Naive thymus-derived CD4-positive, alpha-beta T cell (primary cell): ENCODE measurements at regions not wholly inside any gene's neighbourhood (a gene's known extent, or its start where the extent isn't known, plus 50 kb on each side); places are given as distances from the start of the nearest gene placed in this dataset.

Source experiments
- ATAC-seq: fragments of 150-1000 bp; cut with Tn5 transposase; 2 replicates; pipeline ENCODE4 v1.10.0; 2021; ENCODE audit warnings: mild to moderate bottlenecking, moderate library complexity
- CTCF ChIA-PET: fragments of 350-600 bp; sonication (Branson Sonifier 250); formaldehyde crosslinking; loops from one replicate; lab custom pipeline; 2021; ENCODE audit warnings: antibody characterized with exemption; lab: Charles Lee
- POLR2A ChIA-PET: fragments of 350-600 bp; sonication (Branson Sonifier 250); formaldehyde crosslinking; loops from one replicate; lab custom pipeline; 2021; ENCODE audit warnings: antibody characterized with exemption, inconsistent platforms; lab: Charles Lee
- DNase-seq, 9 donors: peaks; one replicate each; pipeline versions ENCODE4 v3.0.0 to v3.0.0-alpha.2; 2020 to 2022; ENCODE audit warnings: mixed read lengths in 1 of 9
- H3K27ac ChIP-seq: one replicate; pipeline ENCODE4 v1.7.0; 2013; ENCODE audit warnings: mild to moderate bottlenecking, low read depth, low read length, moderate library complexity
- H3K27me3 ChIP-seq, 2 donors: one replicate each; pipeline ENCODE4 v1.7.0; 2013; ENCODE audit warnings: low read length in 2 of 2, mild to moderate bottlenecking in 2 of 2, moderate library complexity in 2 of 2; ENCODE audit not compliant: control insufficient read depth in 2 of 2, insufficient read depth in 2 of 2
- H3K36me3 ChIP-seq, 3 experiments: 1 replicate in 2 of 3; 2 replicates in 1 of 3; pipeline ENCODE4 v1.7.0; 2013; ENCODE audit warnings: low read length in 3 of 3, mild to moderate bottlenecking in 3 of 3, moderate library complexity in 1 of 3; ENCODE audit not compliant: insufficient read depth in 3 of 3, control insufficient read depth in 2 of 3
- H3K4me1 ChIP-seq, 2 donors: one replicate each; pipeline ENCODE4 v1.7.0; 2013; ENCODE audit warnings: low read length in 2 of 2, mild to moderate bottlenecking in 2 of 2, moderate library complexity in 1 of 2; ENCODE audit not compliant: control insufficient read depth in 2 of 2, insufficient read depth in 2 of 2
- H3K4me3 ChIP-seq: 2 replicates; pipeline ENCODE4 v1.7.0; 2013; ENCODE audit warnings: mild to moderate bottlenecking, low read length
- H3K9me3 ChIP-seq, 3 experiments: 1 replicate in 2 of 3; 2 replicates in 1 of 3; pipeline ENCODE4 v1.7.0; 2013; ENCODE audit warnings: low read length in 3 of 3; ENCODE audit not compliant: control insufficient read depth in 2 of 3
- H3K27ac Mint-ChIP-seq, 9 donors: one replicate each; pipeline ENCODE4 v1.8.0; 2020 to 2022; ENCODE audit warnings: mixed read lengths in 9 of 9, mild to moderate bottlenecking in 8 of 9, moderate library complexity in 5 of 9, inconsistent platforms in 2 of 9
- H3K27me3 Mint-ChIP-seq, 5 donors: one replicate each; pipeline ENCODE4 v1.8.0; 2021 to 2022; ENCODE audit warnings: mixed read lengths in 5 of 5, mild to moderate bottlenecking in 1 of 5
- H3K36me3 Mint-ChIP-seq, 5 donors: one replicate each; pipeline ENCODE4 v1.8.0; 2020 to 2022; ENCODE audit warnings: mixed read lengths in 5 of 5, mild to moderate bottlenecking in 3 of 5, inconsistent platforms in 1 of 5
- H3K4me1 Mint-ChIP-seq, 7 donors: one replicate each; pipeline ENCODE4 v1.8.0; 2020 to 2022; ENCODE audit warnings: mixed read lengths in 7 of 7, mild to moderate bottlenecking in 3 of 7, inconsistent platforms in 1 of 7
- H3K4me3 Mint-ChIP-seq, 10 donors: one replicate each; pipeline ENCODE4 v1.8.0; 2020 to 2022; ENCODE audit warnings: mild to moderate bottlenecking in 10 of 10, mixed read lengths in 10 of 10, moderate library complexity in 6 of 10, inconsistent platforms in 2 of 10
- H3K9me3 Mint-ChIP-seq, 11 donors: one replicate each; pipeline ENCODE4 v1.8.0; 2020 to 2022; ENCODE audit warnings: mixed read lengths in 11 of 11, mild to moderate bottlenecking in 4 of 11, inconsistent platforms in 1 of 11, moderate library complexity in 1 of 11
- intact Hi-C, 2 donors: fragments of 100-400 bp; cut with micrococcal nuclease; formaldehyde crosslinking; loops; one replicate each; pipeline ENCODE4 v1.15.1; 2023

GRCh38 chr15:29612701-29613100 lies 209.6 kb downstream of the TJP1 start:
- H3K27ac Mint-ChIP-seq: no peak overlapping the region
- H3K36me3 Mint-ChIP-seq: peaks cover 0 to 3% (median 0%) of the 10 kb centered on the region in 5 donors
- H3K27ac ChIP-seq: no peak overlapping the region
- POLR2A ChIA-PET: no interaction called here
- H3K4me1 ChIP-seq: no peaks in the 10 kb centered on the region
- no peak overlapping the region for H3K4me3 ChIP-seq
- intact Hi-C loops: no loop called here
- peaks cover 3 to 46% (median 38%) of the 10 kb centered on the region in 5 donors for H3K27me3 Mint-ChIP-seq
- DNase-seq: no peak
- CTCF ChIA-PET: no interaction called here
- ATAC-seq: no peak
- H3K9me3 ChIP-seq: no peaks in the 10 kb centered on the region
- peaks cover 0 to 4% (median 0%) of the 10 kb centered on the region in 7 donors for H3K4me1 Mint-ChIP-seq
- peaks cover 0 to 4% (median 0%) of the 10 kb centered on the region in 11 donors for H3K9me3 Mint-ChIP-seq
- no peaks in the 10 kb centered on the region for H3K36me3 ChIP-seq
- H3K4me3 Mint-ChIP-seq: no peak overlapping the region
- H3K27me3 ChIP-seq: no peaks in the 10 kb centered on the region

GRCh38 chr15:29612096-29612495 lies 210.2 kb downstream of the TJP1 start:
- peaks cover 3 to 46% (median 41%) of the 10 kb centered on the region in 5 donors for H3K27me3 Mint-ChIP-seq
- no peak for ATAC-seq
- intact Hi-C loops: no loop called here

GRCh38 chr15:29611057-29611456 lies 211.2 kb downstream of the TJP1 start:
- Histone ChIP-seq H3K27me3 (no peaks in the 10 kb centered on the region), H3K36me3 (no peaks in the 10 kb centered on the region), H3K4me1 (no peaks in the 10 kb centered on the region), H3K27ac (no peak overlapping the region), H3K9me3 (no peaks in the 10 kb centered on the region), H3K4me3 (no peak overlapping the region)
- Mint-ChIP-seq H3K4me3 (no peak overlapping the region), H3K36me3 (peaks cover 0 to 3% (median 0%) of the 10 kb centered on the region in 5 donors), H3K9me3 (peaks cover 0 to 6% (median 0%) of the 10 kb centered on the region in 11 donors), H3K27me3 (peaks cover 3 to 46% (median 37%) of the 10 kb centered on the region in 5 donors), H3K27ac (no peak overlapping the region), H3K4me1 (peaks cover 0 to 4% (median 0%) of the 10 kb centered on the region in 7 donors)
- no peak for ATAC-seq
- POLR2A ChIA-PET: no interaction called here
- no peak for DNase-seq
- CTCF ChIA-PET: no interaction called here
- intact Hi-C loops: no loop called here

More at GRCh38 chr15:29612096-29612495, 210.2 kb downstream of the TJP1 start:
- ChIA-PET POLR2A (no interaction called here), CTCF (no interaction called here)
- Mint-ChIP-seq H3K4me3 (no peak overlapping the region), H3K4me1 (peaks cover 0 to 4% (median 0%) of the 10 kb centered on the region in 7 donors), H3K9me3 (peaks cover 0 to 6% (median 0%) of the 10 kb centered on the region in 11 donors), H3K36me3 (peaks cover 0 to 3% (median 0%) of the 10 kb centered on the region in 5 donors), H3K27ac (no peak overlapping the region)
- Histone ChIP-seq H3K4me3 (no peak overlapping the region), H3K4me1 (no peaks in the 10 kb centered on the region), H3K27ac (no peak overlapping the region), H3K9me3 (no peaks in the 10 kb centered on the region), H3K27me3 (no peaks in the 10 kb centered on the region), H3K36me3 (no peaks in the 10 kb centered on the region)
- DNase-seq: no peak

GRCh38 chr15:29601811-29602210 lies 220.5 kb downstream of the TJP1 start:
- no peak overlapping the region for H3K4me3 ChIP-seq
- no peaks in the 10 kb centered on the region for H3K4me1 Mint-ChIP-seq
- no peak overlapping the region for H3K27ac Mint-ChIP-seq
- no peak overlapping the region for H3K27ac ChIP-seq
- no peak overlapping the region for H3K4me3 Mint-ChIP-seq
- intact Hi-C loops: no loop called here
- H3K4me1 ChIP-seq: no peaks in the 10 kb centered on the region
- peaks cover 0 to 6% (median 0%) of the 10 kb centered on the region in 11 donors for H3K9me3 Mint-ChIP-seq
- DNase-seq (no peak), ATAC-seq (no peak)
- H3K27me3 Mint-ChIP-seq: peaks cover 0 to 25% (median 13%) of the 10 kb centered on the region in 5 donors
- ChIA-PET CTCF (no interaction called here), POLR2A (no interaction called here)
- H3K36me3 Mint-ChIP-seq: no peaks in the 10 kb centered on the region
- H3K9me3 ChIP-seq: no peaks in the 10 kb centered on the region
- H3K36me3 ChIP-seq: no peaks in the 10 kb centered on the region
- no peaks in the 10 kb centered on the region for H3K27me3 ChIP-seq

- Mint-ChIP-seq H3K9me3 (peaks cover 0 to 6% (median 0%) of the 10 kb centered on the region in 11 donors), H3K4me3 (no peak overlapping the region), H3K27me3 (peaks cover 0 to 25% (median 19%) of the 10 kb centered on the region in 5 donors), H3K4me1 (no peaks in the 10 kb centered on the region), H3K36me3 (no peaks in the 10 kb centered on the region), H3K27ac (no peak overlapping the region)
- H3K27me3 ChIP-seq: no peaks in the 10 kb centered on the region
- CTCF ChIA-PET: no interaction called here
- POLR2A ChIA-PET: no interaction called here
- no peaks in the 10 kb centered on the region for H3K4me1 ChIP-seq
- DNase-seq (no peak), ATAC-seq (no peak)
- intact Hi-C loops: no loop called here
- H3K4me3 ChIP-seq: no peak overlapping the region
- H3K9me3 ChIP-seq: no peaks in the 10 kb centered on the region
- no peak overlapping the region for H3K27ac ChIP-seq
- H3K36me3 ChIP-seq: no peaks in the 10 kb centered on the region
Measured at GRCh38 chr15:29600262-29600661, 222.0 kb downstream of the TJP1 start.

GRCh38 chr15:29596266-29596665 lies 226.0 kb downstream of the TJP1 start:
- Histone ChIP-seq H3K9me3 (no peaks in the 10 kb centered on the region), H3K4me3 (no peak overlapping the region), H3K4me1 (no peaks in the 10 kb centered on the region), H3K27ac (no peak overlapping the region), H3K27me3 (no peaks in the 10 kb centered on the region), H3K36me3 (no peaks in the 10 kb centered on the region)
- H3K36me3 Mint-ChIP-seq: no peaks in the 10 kb centered on the region
- DNase-seq (no peak), ATAC-seq (no peak)
- ChIA-PET CTCF (no interaction called here), POLR2A (no interaction called here)
- no peak overlapping the region for H3K4me3 Mint-ChIP-seq
- H3K4me1 Mint-ChIP-seq: no peaks in the 10 kb centered on the region
- intact Hi-C loops: no loop called here
- H3K27me3 Mint-ChIP-seq: peaks cover 0 to 31% (median 24%) of the 10 kb centered on the region in 5 donors
- H3K27ac Mint-ChIP-seq: no peak overlapping the region
- peaks cover 0 to 4% (median 0%) of the 10 kb centered on the region in 11 donors for H3K9me3 Mint-ChIP-seq

- Mint-ChIP-seq H3K27me3 (peaks cover 0 to 32% (median 18%) of the 10 kb centered on the region in 5 donors), H3K27ac (no peak overlapping the region), H3K4me1 (no peaks in the 10 kb centered on the region), H3K4me3 (no peak overlapping the region), H3K9me3 (peaks cover 0 to 4% (median 0%) of the 10 kb centered on the region in 11 donors), H3K36me3 (no peaks in the 10 kb centered on the region)
- H3K27ac ChIP-seq: no peak overlapping the region
- H3K27me3 ChIP-seq: no peaks in the 10 kb centered on the region
- no peak overlapping the region for H3K4me3 ChIP-seq
- no peaks in the 10 kb centered on the region for H3K36me3 ChIP-seq
- no peaks in the 10 kb centered on the region for H3K4me1 ChIP-seq
- DNase-seq (no peak), ATAC-seq (no peak)
- H3K9me3 ChIP-seq: no peaks in the 10 kb centered on the region
- intact Hi-C loops: no loop called here
- CTCF ChIA-PET: no interaction called here
- POLR2A ChIA-PET: no interaction called here
Measured at GRCh38 chr15:29593629-29594028, 228.6 kb downstream of the TJP1 start.
